Frontal cortex (tissue), 3 donors: ENCODE measurements at regions not wholly inside any gene's neighbourhood (a gene's known extent, or its start where the extent isn't known, plus 50 kb on each side); places are given as distances from the start of the nearest gene placed in this dataset.
"Not testable (repeated sequence)": the region's sequence is repeated elsewhere in the genome, so short reads cannot be mapped to it uniquely, and the experiment has no call there.

Experiments used
- DNase-seq, 2 donors: peaks; one replicate each; pipeline ENCODE4 v3.0.0; 2012; ENCODE audit warnings: low spot score in 2 of 2
- FAIRE-seq: peaks from 2 replicates; lab custom pipeline; 2012; peaks lifted over from hg19 to GRCh38; lab: Jason Lieb, UNC
- donor health status: control.
- donor health status: control.
- donor health status: control.

GRCh38 chr10:113476673-113477072 is 76.2 kb upstream of the HABP2 start:
- no peak for DNase-seq
- no peak for FAIRE-seq

DNA sequence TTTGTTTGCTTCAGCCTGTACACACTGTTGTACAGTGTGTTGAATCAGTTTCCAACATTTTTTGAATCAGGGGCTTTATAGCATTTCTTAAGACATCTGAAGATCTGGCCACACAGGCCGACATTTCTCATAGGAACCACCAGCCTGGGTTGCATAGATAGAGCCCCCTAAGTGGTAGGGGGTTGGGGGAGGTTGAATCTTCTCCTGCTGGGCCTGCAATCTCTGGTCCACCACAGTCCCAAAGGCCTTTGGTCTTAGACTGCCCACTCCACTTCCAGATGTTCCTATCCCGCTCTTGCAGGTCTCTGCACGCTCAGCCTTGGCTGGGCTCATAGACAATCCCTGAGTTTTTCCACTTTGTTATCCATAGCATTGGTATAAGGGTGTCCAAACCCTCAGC is 75.4 kb upstream of the HABP2 start:
- FAIRE-seq: no peak
- no peak for DNase-seq

DNA sequence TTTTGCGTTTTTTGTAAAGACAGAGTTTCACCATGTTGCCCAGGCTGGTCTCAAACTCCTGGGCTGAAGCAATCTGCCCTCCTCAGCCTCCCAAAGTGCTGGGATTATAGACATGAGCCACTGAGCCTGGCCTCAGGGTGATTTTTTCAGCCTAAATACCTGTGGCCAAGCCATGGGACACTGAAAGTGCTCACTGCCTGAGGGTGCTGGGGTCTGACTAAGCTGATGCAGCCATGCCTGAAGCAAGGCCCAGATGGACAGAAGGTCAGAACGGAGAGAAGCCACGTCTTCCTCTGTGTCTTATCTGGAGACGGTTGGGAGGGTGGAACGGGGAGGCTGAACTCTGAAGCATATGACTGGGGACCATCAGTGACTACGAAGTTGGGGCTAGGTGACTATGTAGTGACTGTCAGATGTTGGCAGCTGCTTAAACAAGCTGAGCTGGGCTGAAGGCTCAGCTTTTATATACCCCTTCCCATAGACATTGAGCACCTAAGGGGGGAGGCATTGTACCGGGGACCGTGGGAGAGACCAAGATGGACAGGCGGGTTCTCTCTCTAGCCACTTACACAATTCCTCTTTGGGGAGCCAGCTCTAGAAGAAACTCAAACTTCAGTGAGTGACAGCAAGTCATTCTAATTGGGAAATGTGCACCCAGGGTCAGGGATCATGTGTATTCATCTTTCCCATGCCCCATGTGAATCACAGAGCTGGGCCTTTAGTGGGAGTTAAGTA is 73.3 kb upstream of the HABP2 start:
- DNase-seq: no peak
- no peak for FAIRE-seq

- DNase-seq (no peak), FAIRE-seq (no peak)
Measured at GRCh38 chr10:113480081-113480360, 72.8 kb upstream of the HABP2 start.

- DNase-seq (no peak), FAIRE-seq (no peak)
Measured at GRCh38 chr10:113480851-113481502, 71.9 kb upstream of the HABP2 start.

DNA sequence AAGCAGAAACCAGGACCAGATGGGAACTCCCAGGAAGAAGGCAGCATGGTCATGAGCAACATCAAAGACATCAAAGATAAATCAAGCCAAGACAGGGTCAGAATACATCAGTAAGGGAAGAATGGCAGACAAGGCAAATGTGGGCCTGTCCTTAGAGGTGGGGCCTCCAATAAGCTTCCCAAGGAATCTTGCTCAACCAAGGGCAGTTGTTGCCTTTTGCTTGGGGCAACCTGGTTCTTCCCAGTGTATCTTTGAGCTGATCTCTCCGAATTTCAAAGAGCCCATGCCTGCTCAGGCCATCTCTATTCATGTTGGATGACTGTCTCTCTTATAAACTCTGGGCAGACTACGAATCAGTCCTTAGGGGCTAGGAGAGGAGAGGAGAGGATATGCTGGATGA is 68.4 kb upstream of the HABP2 start:
- DNase-seq (no peak), FAIRE-seq (no peak)

DNA sequence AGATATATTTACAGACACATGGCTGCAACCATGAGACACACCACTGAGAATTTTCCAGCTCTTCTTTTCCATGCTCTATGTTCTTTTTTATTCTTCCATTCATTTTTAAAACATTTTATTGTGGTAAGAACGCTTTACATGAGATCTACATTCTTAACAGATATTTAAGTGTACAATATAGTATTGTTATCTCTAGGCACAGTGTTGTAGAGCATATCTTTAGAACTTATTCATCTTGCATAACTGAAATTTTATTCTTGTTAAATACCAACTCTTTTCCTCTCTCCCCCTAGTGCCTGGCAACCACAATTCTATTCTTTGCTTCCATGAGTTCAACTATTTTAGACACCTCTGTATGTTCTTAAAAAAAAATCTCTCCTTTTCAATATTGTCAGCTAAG is 67.1 kb upstream of the HABP2 start:
- no peak for DNase-seq
- no peak for FAIRE-seq

GRCh38 chr10:113486531-113486930 is 66.3 kb upstream of the HABP2 start:
- no peak for FAIRE-seq
- DNase-seq: no peak

GRCh38 chr10:113487154-113487553 is 65.7 kb upstream of the HABP2 start:
- no peak for DNase-seq
- no peak for FAIRE-seq

DNA sequence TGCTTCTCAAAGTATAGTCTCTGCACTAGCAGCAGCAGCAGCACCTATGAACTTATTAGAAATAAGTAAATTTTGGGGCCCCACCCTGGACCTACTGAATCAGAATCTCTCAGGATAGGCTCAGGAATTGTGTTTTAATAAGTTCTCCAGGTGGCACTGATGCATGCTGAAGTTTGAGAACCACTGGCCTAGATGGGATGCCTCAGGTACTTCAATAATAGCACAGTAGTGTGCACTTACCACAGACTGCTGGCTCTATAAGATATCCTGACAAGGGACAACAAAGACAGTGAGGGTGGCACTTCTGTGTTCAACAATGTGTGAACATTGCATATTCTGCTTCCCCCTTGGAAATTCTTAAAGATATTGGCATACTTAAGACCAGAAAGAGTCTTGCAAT is 64.7 kb upstream of the HABP2 start:
- FAIRE-seq (no peak), DNase-seq (no peak)

DNA sequence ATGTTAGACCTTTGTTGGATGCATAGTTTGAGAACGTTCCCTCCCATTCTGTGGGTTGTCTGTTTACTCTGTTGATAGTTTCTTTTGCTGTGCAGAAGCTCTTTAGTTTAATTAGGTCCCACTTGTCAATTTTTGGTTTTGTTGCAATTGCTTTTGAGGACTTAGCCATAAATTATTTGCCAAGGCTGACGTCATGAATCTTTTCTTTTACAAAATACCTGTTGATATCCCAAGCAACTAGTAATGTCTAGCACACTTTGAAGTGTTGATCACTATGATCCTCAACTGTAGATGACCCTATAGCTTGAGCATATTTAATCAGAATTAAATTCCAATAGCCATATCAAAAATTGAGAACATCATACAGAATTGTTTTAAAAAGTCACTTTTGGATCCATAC is 63.3 kb upstream of the HABP2 start:
- not testable (repeated sequence) for FAIRE-seq, DNase-seq

DNA sequence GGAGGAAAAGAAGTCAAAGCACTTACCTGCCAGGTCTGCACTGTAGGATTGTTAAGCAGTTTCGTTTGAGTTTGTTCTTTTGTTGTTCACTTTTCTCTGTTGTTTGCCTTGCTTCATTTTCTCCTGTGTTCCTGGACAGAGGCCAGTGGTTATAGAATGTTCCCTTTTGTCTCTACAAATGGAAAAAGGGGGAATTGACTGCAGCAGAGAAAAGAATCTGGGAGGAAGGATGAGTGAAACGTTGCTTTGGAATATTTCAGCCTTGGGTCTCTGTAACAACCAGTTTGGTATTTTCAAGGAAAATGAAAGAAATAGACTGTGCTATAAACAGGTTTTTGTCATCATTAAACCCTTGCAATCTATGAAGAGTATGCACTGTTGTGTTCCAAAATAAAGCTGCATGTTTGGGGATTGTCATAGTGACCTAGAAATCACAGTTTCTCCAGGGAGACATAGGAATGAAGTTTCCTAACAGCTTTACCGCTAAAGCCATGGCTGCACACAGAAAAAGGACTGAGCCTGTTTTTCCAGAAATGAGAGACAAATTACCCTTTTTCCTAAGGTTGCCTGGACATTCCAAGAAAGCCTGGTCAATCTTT is 60.8 kb upstream of the HABP2 start:
- DNase-seq (no peak), FAIRE-seq (no peak)

DNA sequence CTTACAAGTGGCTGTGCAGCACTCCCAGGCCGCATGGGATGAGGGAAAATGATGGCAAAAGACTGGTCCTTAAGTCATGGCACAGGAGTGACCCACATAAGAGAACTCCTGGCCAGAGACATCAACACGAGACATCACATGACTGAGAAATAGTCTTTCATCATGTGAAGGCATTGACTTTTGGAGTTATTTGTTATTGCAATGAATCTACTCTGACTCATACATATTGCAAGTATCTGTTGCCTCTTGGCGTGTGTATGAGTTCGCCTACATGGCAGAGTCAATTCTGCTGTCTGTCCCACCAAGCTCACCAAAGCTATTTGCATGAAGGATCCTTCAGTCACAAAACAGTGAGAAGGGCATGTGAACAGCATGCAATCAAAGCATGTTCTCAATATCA is 59.7 kb upstream of the HABP2 start:
- FAIRE-seq (no peak), DNase-seq (no peak)

- FAIRE-seq: no peak
Measured at GRCh38 chr10:113493882-113494301, 59.0 kb upstream of the HABP2 start.

GRCh38 chr10:113494761-113495160 is 58.1 kb upstream of the HABP2 start:
- DNase-seq (no peak), FAIRE-seq (no peak)

More at GRCh38 chr10:113493882-113494301, 59.0 kb upstream of the HABP2 start:
- no peak for DNase-seq

DNA sequence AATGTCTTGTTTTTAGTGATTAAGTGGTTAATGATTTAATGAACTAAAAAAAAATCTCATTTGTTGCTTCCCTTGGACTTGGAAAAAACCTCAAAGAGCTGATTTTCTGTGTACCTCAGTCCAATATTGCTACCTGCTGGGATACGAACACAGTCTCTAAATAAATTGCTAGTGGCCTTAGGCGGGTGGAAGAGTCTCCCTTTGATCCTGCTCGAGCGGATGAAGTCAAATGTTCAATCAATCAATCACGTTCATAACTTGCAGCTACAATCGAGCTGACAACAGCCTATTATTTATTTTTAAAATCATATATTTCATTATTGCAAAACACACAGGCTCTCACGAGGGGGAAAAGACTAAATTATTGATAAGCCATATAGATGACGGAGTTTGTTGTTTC is 57.3 kb upstream of the HABP2 start:
- DNase-seq (no peak), FAIRE-seq (no peak)

DNA sequence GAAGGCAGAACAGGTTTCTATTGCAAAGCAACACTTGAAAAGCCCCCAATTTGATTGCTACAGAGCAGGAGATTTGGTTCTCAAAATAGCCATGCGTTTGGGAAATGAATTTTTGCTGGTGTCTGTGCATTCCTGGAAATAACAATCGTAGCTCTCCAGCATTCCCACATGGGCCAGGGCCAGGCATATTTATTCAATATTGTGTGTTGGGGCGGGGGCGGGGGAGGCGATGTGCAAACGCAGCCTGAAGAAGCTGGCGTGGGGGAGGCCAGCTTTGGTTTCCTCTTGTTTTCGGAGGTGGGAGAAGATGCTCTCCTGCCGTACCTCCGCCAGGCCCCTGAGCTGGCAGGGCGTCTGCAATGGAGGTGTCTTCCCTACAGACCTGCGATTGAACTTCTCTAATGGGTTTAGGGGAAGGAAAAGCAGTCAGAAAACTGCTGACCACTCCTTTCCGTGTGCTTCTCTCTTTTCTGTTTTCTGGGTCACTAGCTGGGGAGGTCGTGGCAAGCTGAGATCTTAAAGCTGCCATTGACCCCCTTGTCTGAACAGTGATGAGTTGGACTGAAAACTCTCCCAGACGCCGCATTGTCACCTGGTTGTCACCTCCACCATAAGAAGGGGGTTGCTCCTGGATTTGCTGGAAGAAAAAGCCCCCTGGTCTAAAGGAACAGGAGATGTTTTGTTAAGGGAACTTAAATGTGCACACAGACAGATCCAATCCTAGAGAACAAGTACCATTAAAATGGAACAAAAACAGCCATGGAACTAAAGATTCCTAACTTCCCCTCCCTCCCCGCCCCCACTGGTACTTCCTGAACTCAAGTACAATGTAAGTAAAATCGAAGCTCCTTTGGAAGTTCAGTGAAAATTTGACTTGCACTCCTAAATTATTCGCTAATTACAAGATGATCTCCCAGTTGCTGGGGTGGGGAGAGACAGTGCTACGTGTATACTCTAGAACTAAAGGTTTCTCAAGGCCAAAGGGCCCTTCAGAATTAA is 56.4 kb upstream of the HABP2 start:
- DNase-seq: no peak
- FAIRE-seq: no peak

DNA sequence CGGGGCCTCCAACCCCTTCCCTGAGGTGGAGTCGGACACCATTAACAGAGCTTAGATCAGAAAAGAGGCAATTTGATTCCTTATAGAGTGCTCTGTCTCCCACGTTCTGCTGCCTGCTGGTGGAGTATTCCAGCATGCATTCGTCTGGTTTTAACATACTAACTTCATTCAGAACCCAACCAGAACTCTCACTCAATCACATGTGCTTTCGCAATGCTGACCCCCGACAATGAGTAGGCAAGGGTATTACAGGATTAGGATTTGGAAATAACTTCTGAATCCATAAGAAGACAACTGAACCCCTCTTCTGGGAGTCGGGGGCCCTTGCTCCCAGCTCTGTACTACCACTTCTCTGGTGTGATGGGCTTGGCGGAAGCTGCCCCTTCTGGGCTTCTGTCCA is 55.7 kb upstream of the HABP2 start:
- no peak for DNase-seq
- FAIRE-seq: no peak

DNA sequence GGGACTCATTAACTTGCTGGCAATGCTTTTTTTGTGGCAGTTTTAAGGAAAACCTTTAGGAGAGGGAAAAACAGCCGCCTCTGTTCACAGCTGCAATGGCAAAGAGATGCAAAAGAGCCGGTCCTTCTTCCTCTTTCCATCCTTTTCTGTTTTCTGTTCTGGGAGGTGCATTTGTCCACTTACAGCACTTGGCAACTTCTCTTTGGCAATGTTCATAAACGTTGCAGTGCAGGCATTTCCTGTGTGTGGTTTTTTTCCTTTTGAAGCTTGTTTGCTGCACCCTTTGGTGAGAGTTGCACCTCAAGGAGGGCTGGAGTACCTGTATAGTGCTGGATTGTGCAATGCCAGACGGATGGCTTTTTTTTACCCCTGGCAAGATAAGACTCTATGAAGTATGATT is 53.9 kb upstream of the HABP2 start:
- no peak for DNase-seq
- FAIRE-seq: no peak

GRCh38 chr10:113499806-113500205 is 53.0 kb upstream of the HABP2 start:
- FAIRE-seq: no peak

More at GRCh38 chr10:113499806-113500205, 53.0 kb upstream of the HABP2 start:
- no peak for DNase-seq
